CD4-positive, alpha-beta T cell treated with Interleukin-21 for 1 hour (primary cell): ENCODE measurements at regions not wholly inside any gene's neighbourhood (a gene's known extent, or its start where the extent isn't known, plus 50 kb on each side); places are given as distances from the start of the nearest gene placed in this dataset.

Experiments
- DNase-seq: peaks from one replicate; pipeline ENCODE4 v3.0.0-alpha.2; 2020

- no peak for DNase-seq
Observed at GRCh38 chr10:25661632-25662031, 272.4 kb upstream of the MYO3A start.

DNA sequence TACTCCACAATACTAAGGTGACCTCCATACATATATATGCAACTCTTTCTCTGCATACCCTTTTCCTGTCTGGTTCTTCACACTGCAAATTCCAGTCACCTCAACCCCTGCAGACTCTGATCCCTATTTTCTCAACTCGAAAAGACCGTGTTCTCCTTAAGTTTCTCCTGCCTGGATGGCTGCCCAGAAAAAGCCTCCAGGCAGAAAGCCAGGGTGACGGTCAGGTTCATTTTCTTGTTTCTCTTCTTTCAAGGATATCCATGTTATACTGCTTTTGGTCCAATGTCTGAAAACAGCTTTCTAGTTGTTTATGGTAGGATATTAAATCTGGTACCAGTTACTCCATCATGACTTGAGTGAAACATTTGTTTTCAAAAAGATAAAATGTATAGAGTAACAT lies 267.8 kb upstream of the MYO3A start:
- DNase-seq = no peak

DNA sequence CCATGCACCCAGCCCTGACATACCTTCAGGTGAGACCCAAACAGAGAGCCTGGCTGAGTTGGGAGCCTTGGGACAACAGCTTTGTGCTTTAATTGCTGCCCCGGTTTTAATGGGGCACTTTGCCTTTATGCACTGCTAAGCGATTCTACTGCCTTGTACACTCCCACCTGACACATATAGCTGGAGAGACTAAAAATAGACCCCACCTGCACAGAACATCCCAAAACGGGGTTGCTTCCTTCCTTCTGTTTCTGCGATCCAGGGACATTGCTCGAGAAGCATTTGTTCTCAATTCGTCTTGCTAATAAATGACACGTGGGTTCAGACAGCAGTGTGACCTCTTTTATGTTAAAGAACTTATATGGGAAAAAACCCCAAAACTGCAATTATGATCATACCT lies 258.8 kb upstream of the MYO3A start:
- DNase-seq = no peak

- no peak for DNase-seq
Observed at GRCh38 chr10:25675615-25676014, 258.4 kb upstream of the MYO3A start.

- DNase-seq = no peak
Observed at GRCh38 chr10:25678220-25678619, 255.8 kb upstream of the MYO3A start.

DNA sequence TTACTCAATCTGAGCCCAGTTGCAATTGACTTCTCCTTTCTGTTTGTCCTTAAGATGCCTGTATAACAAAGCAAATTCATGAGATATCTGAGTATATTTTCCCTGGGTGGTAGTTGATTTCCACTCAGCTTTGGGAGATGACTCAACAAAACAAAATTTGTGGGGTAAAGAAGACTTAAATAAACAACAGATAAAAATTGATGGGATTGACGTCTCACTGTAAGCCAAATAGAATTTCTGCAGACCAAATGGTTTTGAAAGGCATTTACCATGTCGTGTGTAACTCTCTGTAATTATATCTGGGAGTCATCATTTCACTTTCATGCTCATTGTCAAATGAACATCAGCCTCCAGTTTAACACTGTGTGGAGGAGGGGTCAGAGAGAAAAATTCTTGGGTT lies 255.4 kb upstream of the MYO3A start:
- no peak for DNase-seq

DNA sequence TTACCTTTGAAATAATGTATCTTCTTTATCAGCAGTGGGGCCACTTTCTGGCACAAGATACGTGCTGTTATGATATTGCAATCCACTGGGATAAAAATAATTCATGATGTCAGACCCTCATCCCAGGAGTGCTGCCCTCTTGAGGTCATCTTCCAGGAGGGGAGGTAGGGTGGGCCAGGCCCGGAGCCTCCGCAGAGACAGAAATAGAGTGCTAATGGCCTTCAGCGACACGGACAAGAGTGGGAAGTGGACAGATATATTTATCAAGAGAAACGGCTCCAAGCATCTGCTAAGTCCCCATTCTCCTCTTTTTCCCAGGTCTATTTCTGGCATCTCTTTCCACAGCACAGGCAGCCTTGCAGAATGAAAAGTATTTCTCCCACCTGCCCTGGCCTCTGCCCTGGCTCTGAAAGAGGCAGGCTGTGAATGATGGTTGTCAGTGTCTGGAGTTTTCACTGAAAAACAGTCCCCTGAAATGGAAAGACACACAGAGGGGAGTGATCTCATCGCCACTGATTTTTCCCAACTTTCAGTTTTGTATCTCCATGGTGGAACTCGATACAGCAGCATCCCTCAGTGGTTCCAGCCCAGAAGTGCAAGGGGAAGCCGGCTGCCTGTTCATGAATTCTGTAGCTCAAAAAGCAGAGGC lies 251.7 kb upstream of the MYO3A start:
- DNase-seq = no peak

- no peak for DNase-seq
Observed at GRCh38 chr10:25683344-25683743, 250.7 kb upstream of the MYO3A start.

DNA sequence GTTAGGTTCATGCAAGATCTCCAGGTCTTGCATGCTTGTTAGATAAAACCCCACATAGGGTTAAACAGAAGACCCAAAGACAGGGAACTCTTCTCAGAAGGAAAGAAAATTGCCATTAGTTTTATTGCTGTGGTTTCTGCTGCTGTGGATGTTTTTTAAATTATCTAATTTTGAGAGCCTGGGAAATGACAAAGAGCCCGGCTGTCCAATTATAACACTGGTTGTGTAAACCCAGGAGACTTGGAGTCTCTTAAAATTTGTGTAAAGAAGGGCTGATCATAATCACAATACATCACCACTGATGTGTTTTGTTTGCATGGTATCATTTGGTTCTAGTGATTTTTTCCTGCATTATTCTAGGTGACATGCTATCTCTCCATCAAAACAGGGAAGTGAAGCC lies 246.5 kb upstream of the MYO3A start:
- no peak for DNase-seq

DNA sequence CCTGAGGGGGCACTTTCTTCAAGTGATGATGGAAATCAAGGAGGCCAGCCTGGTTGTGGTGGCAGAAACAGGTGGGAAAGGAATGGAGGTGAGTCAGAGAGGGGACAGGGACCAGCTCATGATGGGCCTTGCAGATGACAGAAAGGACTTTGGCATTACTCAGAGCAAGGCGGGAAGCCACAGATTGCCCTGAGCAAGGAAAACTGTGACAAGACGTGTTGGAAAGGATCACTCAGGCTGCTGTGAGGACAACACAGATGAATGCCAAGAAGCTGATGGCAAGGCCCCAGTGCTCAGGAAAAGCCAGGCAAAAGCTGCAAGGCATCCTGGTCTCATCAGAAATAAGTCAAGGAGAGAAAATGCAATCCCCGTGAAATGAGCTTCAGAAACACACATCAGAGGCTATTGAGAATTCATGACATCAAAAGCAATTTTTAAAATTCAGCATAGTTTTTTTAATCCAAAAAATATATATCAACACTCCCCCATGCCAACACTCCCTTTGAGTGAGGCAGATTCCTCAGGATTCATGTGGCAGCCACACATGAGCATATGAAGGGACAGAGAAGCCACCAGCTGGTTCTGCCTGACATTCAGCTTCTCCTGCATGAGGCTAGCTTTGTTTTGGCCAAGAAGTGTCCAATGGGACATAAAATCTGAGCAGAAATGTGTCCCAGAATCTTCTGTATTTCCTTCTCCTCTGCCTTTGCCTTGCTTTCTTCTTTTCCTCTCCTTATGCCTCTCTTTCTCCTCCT lies 244.5 kb upstream of the MYO3A start:
- no peak for DNase-seq

DNA sequence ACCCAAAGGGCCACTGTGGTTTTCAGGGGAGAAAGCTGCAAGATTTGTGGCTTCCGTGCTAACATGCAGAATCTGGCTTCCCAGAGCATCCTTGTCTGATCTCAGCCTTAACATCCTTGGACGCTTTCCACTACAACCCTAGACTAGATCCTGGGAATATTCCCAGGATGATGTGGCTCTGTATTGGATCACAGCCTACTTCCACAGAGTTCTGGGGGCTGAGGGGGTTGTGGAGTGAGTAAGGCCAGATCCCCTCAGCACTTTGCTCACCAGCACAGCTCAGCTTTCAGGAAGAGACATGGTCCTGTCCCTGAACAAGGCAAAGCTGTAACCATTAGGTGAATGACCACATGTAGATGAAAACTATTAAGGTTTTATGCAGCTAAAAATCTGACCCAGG lies 241.3 kb upstream of the MYO3A start:
- DNase-seq = no peak

- DNase-seq = no peak
Observed at GRCh38 chr10:25694206-25694933, 239.7 kb upstream of the MYO3A start.

DNA sequence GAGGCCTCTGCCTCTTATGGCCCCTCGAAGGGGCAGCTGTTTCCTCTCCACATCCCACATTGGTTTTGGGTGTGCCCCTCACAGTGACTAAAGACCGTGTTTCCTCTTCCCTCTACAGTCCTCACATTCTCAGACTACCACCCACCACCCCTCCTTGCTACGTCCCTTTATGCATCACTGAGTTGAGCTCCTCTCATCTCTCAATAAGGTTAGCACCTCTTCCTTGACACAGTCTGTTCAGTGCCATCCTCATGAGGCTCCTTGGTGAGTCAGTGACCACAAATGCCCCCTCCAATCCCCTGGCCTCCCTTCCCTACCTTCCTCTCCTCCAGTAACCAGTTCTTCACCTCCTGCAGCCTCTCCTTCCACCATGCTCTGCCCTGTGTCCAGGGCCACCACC lies 239.1 kb upstream of the MYO3A start:
- no peak for DNase-seq

DNA sequence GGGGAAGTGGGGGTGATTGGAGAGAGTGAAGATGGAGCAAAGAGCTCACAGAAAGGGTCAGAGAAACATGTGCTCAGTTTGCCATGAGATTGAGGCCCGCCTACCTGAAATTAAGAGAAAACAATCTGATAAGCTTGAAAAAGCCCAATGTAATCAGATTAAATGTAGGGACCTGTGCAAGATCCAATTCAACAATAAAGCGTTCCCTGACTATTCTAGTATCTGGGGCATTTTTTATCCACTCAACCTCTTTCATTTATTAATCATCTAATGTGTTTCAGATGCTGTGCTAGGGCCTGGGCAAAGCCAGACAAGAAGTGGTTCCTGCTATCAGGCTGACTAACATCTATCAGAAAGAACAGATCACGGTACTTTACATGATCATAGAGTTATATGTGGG lies 238.4 kb upstream of the MYO3A start:
- no peak for DNase-seq

DNA sequence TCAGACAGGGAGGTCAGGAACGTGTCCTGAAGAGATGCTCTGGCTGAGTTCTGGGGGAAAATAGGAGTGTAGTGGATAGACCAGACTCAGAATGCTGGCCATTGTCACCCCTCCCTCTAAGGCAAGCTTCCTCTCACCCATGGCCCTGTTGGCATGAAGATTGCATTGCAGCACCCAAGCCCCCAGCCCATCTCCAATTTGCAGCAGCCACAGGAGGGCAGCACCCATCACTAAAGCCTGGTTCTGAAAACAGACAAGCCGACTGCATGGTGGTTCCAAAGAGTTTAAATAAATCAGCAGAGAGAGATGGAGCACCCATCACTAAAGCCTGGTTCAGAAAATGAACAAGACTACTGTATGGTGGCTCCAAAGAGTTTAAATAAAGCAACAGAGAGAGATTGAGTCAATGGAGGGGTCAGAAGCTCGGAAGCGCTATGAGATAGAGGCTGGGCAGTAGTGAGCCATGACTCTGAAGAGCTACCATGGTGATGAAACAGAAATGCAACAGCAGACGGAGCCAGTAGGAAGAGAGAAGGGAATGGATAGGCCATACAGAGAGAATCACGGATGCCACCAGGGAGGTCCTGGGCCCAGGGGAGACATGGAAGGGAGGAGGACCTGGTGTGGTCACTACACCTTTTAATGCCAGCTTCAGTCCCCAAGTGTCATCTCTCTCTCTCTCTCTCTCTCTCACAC lies 237.9 kb upstream of the MYO3A start:
- DNase-seq = no peak

- DNase-seq = no peak
Observed at GRCh38 chr10:25697412-25697811, 236.6 kb upstream of the MYO3A start.

DNA sequence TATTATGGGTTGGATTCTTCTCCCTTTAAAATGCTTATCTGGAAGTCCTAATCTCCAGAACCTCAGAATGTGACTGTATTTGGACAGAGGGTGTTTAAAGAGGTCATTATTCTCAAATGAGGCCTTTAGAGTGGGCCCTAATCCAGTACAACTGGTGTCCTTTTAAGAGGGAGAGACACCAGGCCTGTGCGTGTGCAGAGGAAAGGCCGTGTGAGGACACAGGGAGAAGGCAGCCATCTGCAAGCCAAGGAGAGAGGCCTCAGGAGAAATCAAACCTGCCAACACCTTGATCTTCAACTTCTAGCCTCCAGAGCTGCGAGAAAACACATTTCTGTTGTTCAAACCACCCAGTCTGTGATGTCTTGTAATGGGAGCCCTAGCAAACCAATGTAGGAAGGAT lies 235.4 kb upstream of the MYO3A start:
- DNase-seq = no peak

GRCh38 chr10:25699631-25700030 lies 234.4 kb upstream of the MYO3A start:
- no peak for DNase-seq

DNA sequence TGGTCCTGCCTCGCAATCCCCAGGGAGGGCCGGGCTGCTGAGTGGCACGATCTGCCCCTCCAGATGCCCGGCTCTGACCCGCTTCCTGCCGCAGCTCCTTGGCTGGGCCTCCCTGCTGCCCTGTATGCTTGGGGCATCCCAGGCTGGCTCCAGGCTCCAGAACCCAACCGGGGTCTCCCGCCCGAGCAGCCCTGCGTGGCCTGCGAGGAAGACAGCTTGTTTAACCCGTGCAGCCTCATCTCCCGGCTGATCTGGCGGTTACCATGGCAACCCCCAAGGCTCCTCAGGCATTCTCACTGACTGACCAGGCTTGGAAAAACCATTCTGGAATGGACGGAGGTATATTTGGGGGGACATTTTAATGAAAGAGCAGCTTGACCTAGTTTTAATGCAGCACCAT lies 232.4 kb upstream of the MYO3A start:
- DNase-seq = no peak

- no peak for DNase-seq
Observed at GRCh38 chr10:25704622-25705021, 229.4 kb upstream of the MYO3A start.

- no peak for DNase-seq
Observed at GRCh38 chr10:25707572-25707971, 226.5 kb upstream of the MYO3A start.

GRCh38 chr10:25707976-25708671 lies 225.9 kb upstream of the MYO3A start:
- DNase-seq = no peak

DNA sequence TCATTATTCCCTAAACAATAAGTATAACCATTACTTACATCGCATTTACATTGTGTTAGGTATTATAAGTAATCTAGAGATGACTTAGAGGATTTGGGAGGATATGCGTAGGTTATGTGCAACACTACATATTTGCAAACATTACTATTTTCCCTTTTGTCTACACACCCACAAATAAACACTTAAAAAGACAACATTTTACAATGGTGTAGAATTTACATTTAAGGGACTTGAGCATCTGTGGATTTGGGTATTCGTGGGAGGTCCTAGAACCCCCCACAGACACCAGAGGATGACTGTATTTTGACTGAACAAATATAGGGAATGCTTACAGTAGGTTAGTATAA lies 220.2 kb upstream of the MYO3A start:
- no peak for DNase-seq
